GM12891 (cell line): ENCODE measurements at regions not wholly inside any gene's neighbourhood (a gene's known extent, or its start where the extent isn't known, plus 50 kb on each side); places are given as distances from the start of the nearest gene placed in this dataset.

Source experiments
- POLR2A ChIP-seq: IDR thresholded peaks from 2 replicates; pipeline ENCODE4 v1.6.1; 2011; ENCODE audit warnings: low read depth, low read length, control low read depth
- POLR2AphosphoS5 ChIP-seq: IDR thresholded peaks from 2 replicates; pipeline ENCODE4 v1.6.1; 2011; ENCODE audit warnings: low read depth, low read length, control low read depth
- TAF1 ChIP-seq: IDR thresholded peaks from 2 replicates; pipeline ENCODE4 v1.6.1; 2011; ENCODE audit warnings: low read depth, low read length, control low read depth

DNA sequence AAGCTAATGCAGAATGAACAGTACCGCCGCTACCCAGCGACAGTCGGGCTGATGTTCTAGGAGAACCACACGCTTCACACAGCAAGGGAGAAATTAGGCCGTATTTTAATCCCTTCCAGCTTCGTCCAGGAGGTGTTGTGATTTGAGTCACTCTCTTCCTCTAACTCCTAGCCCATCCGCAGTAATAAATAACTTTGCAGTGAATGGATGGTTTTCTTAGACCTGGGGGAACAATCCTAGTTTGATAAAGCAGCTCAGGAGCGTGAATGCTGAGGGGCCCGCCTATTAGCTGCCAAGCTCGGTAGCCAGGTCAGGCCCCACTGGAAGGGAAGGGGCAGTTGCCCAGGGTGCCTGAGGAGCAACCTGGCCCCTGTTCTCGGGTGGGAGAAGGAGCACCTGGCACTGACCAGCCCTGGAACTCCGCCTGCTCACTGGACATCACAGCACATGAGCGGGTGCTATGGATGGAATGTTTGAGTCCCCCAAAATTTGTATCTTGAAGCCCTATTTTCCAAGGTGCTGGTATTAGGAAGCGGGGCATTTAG, 146.0 kb upstream of the AFDN start:
- no peak for TF ChIP-seq POLR2A
- no peak for TF ChIP-seq POLR2AphosphoS5
- no peak for TF ChIP-seq TAF1
